ENCODE measurements at regions not wholly inside any gene's neighbourhood (a gene's known extent, or its start where the extent isn't known, plus 50 kb on each side); places are given as distances from the start of the nearest gene placed in this dataset.

DNA sequence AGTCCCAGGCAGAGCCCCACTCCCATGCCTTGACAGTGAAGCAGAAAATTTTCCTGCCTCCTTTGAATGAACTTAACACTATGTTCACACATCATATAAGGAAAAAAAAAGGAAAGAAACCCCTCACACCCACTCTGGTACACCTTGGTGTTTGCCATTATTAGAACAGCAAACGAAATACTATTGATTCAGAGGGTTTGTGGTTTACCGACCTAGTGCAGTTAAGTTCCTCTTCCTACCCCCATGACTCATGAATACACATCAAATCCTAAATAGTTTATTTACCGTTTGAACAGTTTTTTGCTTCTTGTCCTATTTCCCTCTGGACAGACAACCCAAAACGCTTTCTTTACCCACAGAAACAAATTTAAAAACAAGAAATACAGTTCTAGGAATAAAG is 237.7 kb downstream of the FOXA2 start:
- Histone ChIP-seq H3K4me1 (no peaks in the 10 kb centered on the region), H3K9me3 (no peaks in the 10 kb centered on the region), H3K27me3 (ENCODE audit: insufficient read depth in 3 of 3, low read length in 2 of 3) (no peaks in the 10 kb centered on the region), H3K27ac (no peak overlapping the region), H3K36me3 (ENCODE audit: insufficient read depth in 1 of 2, low read depth in 1 of 2) (no peaks in the 10 kb centered on the region), H3K4me3 (no peak overlapping the region)
- ATAC-seq (no peak), DNase-seq (no peak)
- TF ChIP-seq, protein P1, sequence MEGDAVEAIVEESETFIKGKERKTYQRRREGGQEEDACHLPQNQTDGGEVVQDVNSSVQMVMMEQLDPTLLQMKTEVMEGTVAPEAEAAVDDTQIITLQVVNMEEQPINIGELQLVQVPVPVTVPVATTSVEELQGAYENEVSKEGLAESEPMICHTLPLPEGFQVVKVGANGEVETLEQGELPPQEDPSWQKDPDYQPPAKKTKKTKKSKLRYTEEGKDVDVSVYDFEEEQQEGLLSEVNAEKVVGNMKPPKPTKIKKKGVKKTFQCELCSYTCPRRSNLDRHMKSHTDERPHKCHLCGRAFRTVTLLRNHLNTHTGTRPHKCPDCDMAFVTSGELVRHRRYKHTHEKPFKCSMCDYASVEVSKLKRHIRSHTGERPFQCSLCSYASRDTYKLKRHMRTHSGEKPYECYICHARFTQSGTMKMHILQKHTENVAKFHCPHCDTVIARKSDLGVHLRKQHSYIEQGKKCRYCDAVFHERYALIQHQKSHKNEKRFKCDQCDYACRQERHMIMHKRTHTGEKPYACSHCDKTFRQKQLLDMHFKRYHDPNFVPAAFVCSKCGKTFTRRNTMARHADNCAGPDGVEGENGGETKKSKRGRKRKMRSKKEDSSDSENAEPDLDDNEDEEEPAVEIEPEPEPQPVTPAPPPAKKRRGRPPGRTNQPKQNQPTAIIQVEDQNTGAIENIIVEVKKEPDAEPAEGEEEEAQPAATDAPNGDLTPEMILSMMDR (IDR thresholded peaks at IDR 0.05) = no peak
- intact Hi-C loops (cut with DNase I) = loop anchor here in 1 of 2 donors (10.0 kb wide), 1 partner anchor 1648 kb away; no protein-coding TSS in a partner anchor
- WGBS, 3 donors = 65 to 75% (median 73%) methylated on average over 4 of the region's 4 CpGs

- WGBS, 3 donors = 95 to 96% (median 96%) methylated on average over 26 to 29 of the region's 29 CpGs
- no peak for ATAC-seq
Observed at GRCh38 chr20:22343612-22344011, 240.8 kb downstream of the FOXA2 start.

DNA sequence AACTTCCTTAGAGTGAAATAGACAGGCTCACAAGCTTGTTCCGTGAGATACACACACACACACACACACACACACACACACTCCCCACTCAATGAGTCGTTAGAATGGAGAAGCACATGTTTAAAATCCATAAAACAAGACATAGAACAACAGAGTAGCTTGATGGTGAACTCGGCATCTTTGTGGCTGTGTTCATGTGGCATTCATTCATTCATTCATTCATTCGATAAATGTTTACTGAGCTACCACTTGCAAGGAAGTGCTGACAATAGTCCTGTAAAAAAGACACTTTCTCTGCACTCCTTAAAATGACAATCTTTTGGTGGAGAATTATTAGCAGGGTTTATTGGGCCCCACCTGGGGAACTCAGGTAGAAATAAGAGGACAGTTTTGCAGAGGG is 242.0 kb downstream of the FOXA2 start:
- intact Hi-C loops (cut with DNase I) = loop anchor here in 1 of 2 donors (10.0 kb wide), 1 partner anchor 1652 kb away; no protein-coding TSS in a partner anchor
- no peaks in the 10 kb centered on the region for H3K27me3 ChIP-seq (ENCODE audit: insufficient read depth in 3 of 3, low read length in 2 of 3)
- ATAC-seq = no peak
- no peaks in the 10 kb centered on the region for H3K4me1 ChIP-seq
- H3K36me3 ChIP-seq (ENCODE audit: insufficient read depth in 1 of 2, low read depth in 1 of 2) = no peaks in the 10 kb centered on the region
- DNase-seq = no peak
- no peaks in the 10 kb centered on the region for H3K9me3 ChIP-seq
- H3K4me3 ChIP-seq = no peak overlapping the region
- no peak overlapping the region for H3K27ac ChIP-seq
- TF ChIP-seq, protein P1 (IDR thresholded peaks at IDR 0.05) = no peak
- WGBS, 3 donors = 75 to 84% (median 80%) methylated on average over 4 of the region's 4 CpGs

More at GRCh38 chr20:22343612-22344011, 240.8 kb downstream of the FOXA2 start:
- no peak overlapping the region for H3K27ac ChIP-seq
- no peaks in the 10 kb centered on the region for H3K36me3 ChIP-seq (ENCODE audit: insufficient read depth in 1 of 2, low read depth in 1 of 2)
- no peaks in the 10 kb centered on the region for H3K9me3 ChIP-seq
- TF ChIP-seq, protein P1 (IDR thresholded peaks at IDR 0.05) = no peak
- DNase-seq = no peak
- no peaks in the 10 kb centered on the region for H3K4me1 ChIP-seq
- no peak overlapping the region for H3K4me3 ChIP-seq
- intact Hi-C loops (cut with DNase I) = loop anchor here in 1 of 2 donors (10.0 kb wide), 1 partner anchor 1651 kb away; no protein-coding TSS in a partner anchor
- H3K27me3 ChIP-seq (ENCODE audit: insufficient read depth in 3 of 3, low read length in 2 of 3) = no peaks in the 10 kb centered on the region

DNA sequence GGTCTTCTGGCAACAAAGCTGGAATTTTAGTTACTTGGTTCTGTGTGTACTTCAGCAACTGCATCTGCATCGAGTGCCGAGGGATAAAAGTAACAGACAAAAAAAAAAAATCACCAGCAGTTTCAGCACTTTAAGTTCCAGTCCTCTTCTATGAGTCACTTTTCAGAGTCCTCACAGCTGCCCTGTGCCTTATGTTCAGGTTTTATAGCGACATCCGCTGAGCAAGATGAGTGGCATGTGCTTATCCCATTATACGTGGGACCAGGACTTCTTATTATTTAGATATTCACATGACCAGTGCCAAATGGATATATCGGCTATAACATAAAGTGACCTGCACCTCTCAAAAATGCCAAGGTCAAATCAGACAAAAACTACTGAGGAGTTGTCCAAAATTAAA is 242.9 kb downstream of the FOXA2 start:
- TF ChIP-seq, protein P1 (IDR thresholded peaks at IDR 0.05) = no peak
- H3K27me3 ChIP-seq (ENCODE audit: insufficient read depth in 3 of 3, low read length in 2 of 3) = no peaks in the 10 kb centered on the region
- intact Hi-C loops (cut with DNase I) = loop anchor here (2.0 to 10.0 kb wide), 2 partner anchors 343 to 1653 kb away; no protein-coding TSS in a partner anchor

GRCh38 chr20:22339946-22340345 is 244.4 kb downstream of the FOXA2 start:
- intact Hi-C loops (cut with DNase I) = loop anchor here (2.0 to 10.0 kb wide), 7 partner anchors 65 to 1655 kb away; partner anchors contain the start of gene FOXA2 (in 1 of the 2)
- Histone ChIP-seq H3K4me1 (no peaks in the 10 kb centered on the region), H3K36me3 (ENCODE audit: insufficient read depth in 1 of 2, low read depth in 1 of 2) (no peaks in the 10 kb centered on the region), H3K4me3 (no peak overlapping the region), H3K27ac (no peak overlapping the region), H3K27me3 (ENCODE audit: insufficient read depth in 3 of 3, low read length in 2 of 3) (no peaks in the 10 kb centered on the region), H3K9me3 (no peaks in the 10 kb centered on the region)
- 51 to 64% (median 62%) methylated on average over 5 of the region's 5 CpGs for WGBS, 3 donors
- TF ChIP-seq, protein P1 (IDR thresholded peaks at IDR 0.05) = no peak
- DNase-seq (no peak), ATAC-seq (no peak)

More for the DNA sequence above, 242.9 kb downstream of the FOXA2 start:
- WGBS, 3 donors = 45 to 57% (median 47%) methylated on average over 6 of the region's 6 CpGs
- H3K9me3 ChIP-seq = no peaks in the 10 kb centered on the region
- no peaks in the 10 kb centered on the region for H3K4me1 ChIP-seq
- H3K4me3 ChIP-seq = no peak overlapping the region
- no peaks in the 10 kb centered on the region for H3K36me3 ChIP-seq (ENCODE audit: insufficient read depth in 1 of 2, low read depth in 1 of 2)
- ATAC-seq = peak in 1 of 4 donors; percentile 24
- no peak overlapping the region for H3K27ac ChIP-seq
- DNase-seq = no peak
